Skin epidermis (tissue), 12 donors: ENCODE measurements at regions not wholly inside any gene's neighbourhood (a gene's known extent, or its start where the extent isn't known, plus 50 kb on each side); places are given as distances from the start of the nearest gene placed in this dataset.
A peak's percentile ranks its signal among the peaks of the same experiment; 100 is the strongest.

ENCODE experiments used
- H3K27ac ChIP-seq, 21 experiments: fragments of 200-600 bp; sonication (generic) in 11 of 21; one replicate each; pipeline ENCODE4 v1.5.0; 2020; ENCODE audit warnings: mild to moderate bottlenecking in 3 of 21, inconsistent platforms in 2 of 21, moderate library complexity in 2 of 21
- H3K4me3 ChIP-seq, 7 experiments: fragments of 200-600 bp; sonication (generic) in 2 of 7; one replicate each; pipeline ENCODE4 v1.5.0; 2020; ENCODE audit warnings: inconsistent platforms in 2 of 7, mild to moderate bottlenecking in 2 of 7, moderate library complexity in 1 of 7

GRCh38 chr3:135885885-135886284 lies 79.6 kb upstream of the PPP2R3A start:
- Histone ChIP-seq H3K27ac (no peak overlapping the region), H3K4me3 (no peak overlapping the region)

GRCh38 chr3:135887220-135887619 lies 78.3 kb upstream of the PPP2R3A start:
- Histone ChIP-seq H3K4me3 (no peak overlapping the region), H3K27ac (no peak overlapping the region)

GRCh38 chr3:135889443-135889842 lies 76.1 kb upstream of the PPP2R3A start:
- Histone ChIP-seq H3K27ac (no peak overlapping the region), H3K4me3 (no peak overlapping the region)

GRCh38 chr3:135891121-135891520 lies 74.4 kb upstream of the PPP2R3A start:
- no peak overlapping the region for H3K4me3 ChIP-seq
- H3K27ac ChIP-seq = no peak overlapping the region

- Histone ChIP-seq H3K27ac (no peak overlapping the region), H3K4me3 (no peak overlapping the region)
Measured at GRCh38 chr3:135895106-135895733, 70.3 kb upstream of the PPP2R3A start.

GRCh38 chr3:135895734-135896121 lies 69.8 kb upstream of the PPP2R3A start:
- H3K27ac ChIP-seq = no peak overlapping the region
- no peak overlapping the region for H3K4me3 ChIP-seq

- no peak overlapping the region for H3K27ac ChIP-seq
- no peak overlapping the region for H3K4me3 ChIP-seq
Measured at GRCh38 chr3:135896613-135897012, 68.9 kb upstream of the PPP2R3A start.

DNA sequence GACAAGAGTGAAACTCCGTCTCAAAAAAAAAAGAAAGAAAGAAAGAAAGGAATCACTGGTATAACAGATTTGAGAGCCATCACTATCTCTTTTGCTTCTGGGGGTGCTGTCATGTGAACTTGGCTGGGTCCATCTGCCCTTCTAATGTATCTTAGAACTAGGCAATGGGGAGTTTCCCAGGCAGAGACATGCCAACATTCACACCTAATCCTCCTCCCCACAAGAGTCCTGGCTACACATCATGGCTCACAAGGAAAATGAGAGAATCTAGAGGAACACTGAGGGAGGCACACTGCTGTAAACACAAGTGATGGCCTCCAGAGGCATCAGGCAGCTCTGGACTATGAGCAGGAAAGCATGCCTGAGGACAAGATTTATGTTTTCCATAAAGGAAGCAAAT lies 67.8 kb upstream of the PPP2R3A start:
- no peak overlapping the region for H3K4me3 ChIP-seq

GRCh38 chr3:135898774-135899173 lies 66.8 kb upstream of the PPP2R3A start:
- H3K27ac ChIP-seq = no peak overlapping the region
- no peak overlapping the region for H3K4me3 ChIP-seq

More for the DNA sequence above, 67.8 kb upstream of the PPP2R3A start:
- no peak overlapping the region for H3K27ac ChIP-seq

DNA sequence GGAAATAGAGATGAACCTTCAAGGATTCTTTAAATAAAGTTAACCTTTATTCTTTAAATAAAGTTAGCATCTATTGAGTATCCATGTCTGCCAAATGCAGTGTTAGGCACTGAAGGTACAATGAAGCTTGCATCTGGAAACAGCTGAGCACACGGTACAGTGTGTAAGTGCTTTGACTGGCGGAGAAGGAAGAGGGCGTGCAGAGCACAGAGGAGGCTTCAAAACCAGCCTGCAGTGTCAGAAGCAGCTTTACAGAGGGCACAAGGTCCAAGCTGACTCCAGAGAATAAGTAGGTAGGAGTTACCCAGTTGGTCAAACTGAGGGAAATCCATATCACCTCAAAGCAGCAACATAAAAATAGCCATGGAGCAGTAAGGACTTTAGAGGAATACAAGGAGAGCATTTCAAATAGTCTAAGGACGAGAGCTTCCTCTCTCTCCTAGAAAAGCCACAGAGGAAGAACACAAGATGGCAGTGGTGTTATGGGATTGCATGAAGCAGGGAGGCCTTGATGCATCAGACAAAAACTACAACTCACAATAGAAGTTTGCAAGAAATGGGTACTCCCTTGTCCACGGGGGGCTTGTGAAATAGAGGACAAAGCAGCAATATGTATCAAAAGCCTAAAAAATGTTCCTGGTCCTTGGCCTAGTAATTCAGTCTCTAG lies 60.3 kb upstream of the PPP2R3A start:
- no peak overlapping the region for H3K4me3 ChIP-seq
- H3K27ac ChIP-seq = no peak overlapping the region

GRCh38 chr3:135907422-135908165 lies 57.9 kb upstream of the PPP2R3A start:
- Histone ChIP-seq H3K27ac (peak overlapping the region in 12 of 21 experiments; percentile 7 to 76 (median 50)), H3K4me3 (peak overlapping the region in 1 of 7 experiments; percentile 3)

- H3K27ac ChIP-seq = peak overlapping the region in 13 of 21 experiments; percentile 10 to 76 (median 47)
- H3K4me3 ChIP-seq = peak overlapping the region in 1 of 7 experiments; percentile 3
Measured at GRCh38 chr3:135908225-135908624, 57.3 kb upstream of the PPP2R3A start.

GRCh38 chr3:135908737-135909136 lies 56.8 kb upstream of the PPP2R3A start:
- peak overlapping the region in 12 of 21 experiments; percentile 10 to 76 (median 52) for H3K27ac ChIP-seq
- H3K4me3 ChIP-seq = no peak overlapping the region

GRCh38 chr3:135911110-135911509 lies 54.4 kb upstream of the PPP2R3A start:
- H3K27ac ChIP-seq = no peak overlapping the region
- H3K4me3 ChIP-seq = no peak overlapping the region

- Histone ChIP-seq H3K27ac (no peak overlapping the region), H3K4me3 (no peak overlapping the region)
Measured at GRCh38 chr3:135915206-135915605, 50.3 kb upstream of the PPP2R3A start.
